Activated CD8-positive, alpha-beta memory T cell treated with anti-CD3 and anti-CD28 coated beads for 36 hours (primary cell): ENCODE measurements at regions not wholly inside any gene's neighbourhood (a gene's known extent, or its start where the extent isn't known, plus 50 kb on each side); places are given as distances from the start of the nearest gene placed in this dataset.
"Not testable (repeated sequence)": the region's sequence is repeated elsewhere in the genome, so short reads cannot be mapped to it uniquely, and the experiment has no call there.

ENCODE experiments used
- CTCF ChIA-PET: fragments of 350-600 bp; sonication (Branson Sonifier 250); formaldehyde crosslinking; loops from one replicate; lab custom pipeline; 2021; ENCODE audit warnings: antibody characterized with exemption; lab: Charles Lee
- POLR2A ChIA-PET: fragments of 350-600 bp; sonication (Branson Sonifier 250); formaldehyde crosslinking; loops from one replicate; lab custom pipeline; 2021; ENCODE audit warnings: antibody characterized with exemption; lab: Charles Lee

GRCh38 chr10:7071421-7071820 is 339.4 kb downstream of the SFMBT2 start:
- POLR2A ChIA-PET, result no interaction called here
- CTCF ChIA-PET, result no interaction called here

GRCh38 chr10:7070950-7071349 is 339.9 kb downstream of the SFMBT2 start:
- CTCF ChIA-PET, result interaction anchor here (0.6 kb wide), 1 partner anchor 985 kb away, joined by 3 read pairs; no protein-coding TSS in a partner anchor
- POLR2A ChIA-PET, result no interaction called here

- POLR2A ChIA-PET, result no interaction called here
- CTCF ChIA-PET, result interaction anchor here (1.1 kb wide), 1 partner anchor 152 kb away, joined by 3 read pairs; no protein-coding TSS in a partner anchor
These were observed 341.1 kb downstream of the SFMBT2 start for GRCh38 chr10:7069706-7070105.

- ChIA-PET POLR2A (no interaction called here), CTCF (no interaction called here)
These were observed 354.6 kb downstream of the SFMBT2 start for GRCh38 chr10:7056216-7056615.

- ChIA-PET POLR2A (no interaction called here), CTCF (interaction anchor here (1.3 kb wide), 1 partner anchor 135 kb away, joined by 4 read pairs; no protein-coding TSS in a partner anchor)
These were observed 355.9 kb downstream of the SFMBT2 start for GRCh38 chr10:7054915-7055314.

GRCh38 chr10:7053195-7053594 is 357.6 kb downstream of the SFMBT2 start:
- CTCF ChIA-PET, result no interaction called here
- POLR2A ChIA-PET, result no interaction called here

- CTCF ChIA-PET, POLR2A ChIA-PET: not testable (repeated sequence)
These were observed 360.8 kb downstream of the SFMBT2 start for GRCh38 chr10:7050024-7050423.

- CTCF ChIA-PET, result no interaction called here
These were observed 362.8 kb downstream of the SFMBT2 start for GRCh38 chr10:7048061-7048460.

GRCh38 chr10:7046615-7047014 is 364.2 kb downstream of the SFMBT2 start:
- ChIA-PET POLR2A (no interaction called here), CTCF (interaction anchor here (1.3 kb wide), 1 partner anchor 20 kb away, joined by 3 read pairs; no protein-coding TSS in a partner anchor)

More at GRCh38 chr10:7048061-7048460, 362.8 kb downstream of the SFMBT2 start:
- POLR2A ChIA-PET, result no interaction called here

- POLR2A ChIA-PET, result no interaction called here
- CTCF ChIA-PET, result interaction anchor here (1.3 kb wide), 1 partner anchor 19 kb away, joined by 3 read pairs; no protein-coding TSS in a partner anchor
These were observed 364.8 kb downstream of the SFMBT2 start for GRCh38 chr10:7045891-7046599.

GRCh38 chr10:7043055-7043653 is 367.7 kb downstream of the SFMBT2 start:
- ChIA-PET POLR2A (no interaction called here), CTCF (no interaction called here)

GRCh38 chr10:7042419-7043054 is 368.3 kb downstream of the SFMBT2 start:
- ChIA-PET POLR2A (no interaction called here), CTCF (no interaction called here)

- ChIA-PET CTCF (no interaction called here), POLR2A (no interaction called here)
These were observed 368.8 kb downstream of the SFMBT2 start for GRCh38 chr10:7042000-7042399.

- CTCF ChIA-PET, result no interaction called here
- POLR2A ChIA-PET, result no interaction called here
These were observed 370.2 kb downstream of the SFMBT2 start for GRCh38 chr10:7040681-7041080.

GRCh38 chr10:7039859-7040258 is 371.0 kb downstream of the SFMBT2 start:
- ChIA-PET POLR2A (no interaction called here), CTCF (no interaction called here)

- ChIA-PET CTCF (no interaction called here), POLR2A (no interaction called here)
These were observed 372.4 kb downstream of the SFMBT2 start for GRCh38 chr10:7038416-7038815.

GRCh38 chr10:7037434-7037833 is 373.4 kb downstream of the SFMBT2 start:
- POLR2A ChIA-PET, CTCF ChIA-PET: not testable (repeated sequence)

GRCh38 chr10:7036951-7037350 is 373.9 kb downstream of the SFMBT2 start:
- CTCF ChIA-PET, result no interaction called here
- POLR2A ChIA-PET, result no interaction called here

GRCh38 chr10:7035126-7035761 is 375.6 kb downstream of the SFMBT2 start:
- CTCF ChIA-PET, result no interaction called here
- POLR2A ChIA-PET, result no interaction called here

- CTCF ChIA-PET, result interaction anchor here (1.3 kb wide), 1 partner anchor 113 kb away, joined by 3 read pairs; no protein-coding TSS in a partner anchor
- POLR2A ChIA-PET, result interaction anchor here (0.5 kb wide), 1 partner anchor 36 kb away, joined by 7 read pairs; no protein-coding TSS in a partner anchor
These were observed 377.8 kb downstream of the SFMBT2 start for GRCh38 chr10:7033031-7033430.
